ENCODE measurements at regions not wholly inside any gene's neighbourhood (a gene's known extent, or its start where the extent isn't known, plus 50 kb on each side); places are given as distances from the start of the nearest gene placed in this dataset.

- H3K27me3 ChIP-seq (ENCODE audit: control insufficient read depth in 3 of 3, insufficient read depth in 3 of 3, low read length in 3 of 3), result no peaks in the 10 kb centered on the region
- no peaks in the 10 kb centered on the region for H3K36me3 ChIP-seq (ENCODE audit: control insufficient read depth in 3 of 3, insufficient read depth in 3 of 3, low read length in 3 of 3)
- no peaks in the 10 kb centered on the region for H3K4me1 ChIP-seq (ENCODE audit: control insufficient read depth in 3 of 3, insufficient read depth in 3 of 3, low read length in 3 of 3)
- H3K9ac ChIP-seq (ENCODE audit: low read depth in 1 of 3, low read length in 3 of 3), result no peak overlapping the region
- H3K27ac ChIP-seq (ENCODE audit: low read depth, low read length), result no peak overlapping the region
- no peak overlapping the region for H3K4me3 ChIP-seq (ENCODE audit: low read length in 3 of 3)
- no peaks in the 10 kb centered on the region for H3K9me3 ChIP-seq (ENCODE audit: control insufficient read depth in 3 of 3, low read length in 3 of 3)
Measured at GRCh38 chr1:189152685-189153084, 1325.0 kb downstream of the BRINP3 start.

GRCh38 chr1:189158155-189158554 is 1319.5 kb downstream of the BRINP3 start:
- no peaks in the 10 kb centered on the region for H3K4me1 ChIP-seq (ENCODE audit: control insufficient read depth in 3 of 3, insufficient read depth in 3 of 3, low read length in 3 of 3)
- H3K4me3 ChIP-seq (ENCODE audit: low read length in 3 of 3), result no peak overlapping the region
- H3K27me3 ChIP-seq (ENCODE audit: control insufficient read depth in 3 of 3, insufficient read depth in 3 of 3, low read length in 3 of 3), result no peaks in the 10 kb centered on the region
- no peaks in the 10 kb centered on the region for H3K9me3 ChIP-seq (ENCODE audit: control insufficient read depth in 3 of 3, low read length in 3 of 3)
- no peaks in the 10 kb centered on the region for H3K36me3 ChIP-seq (ENCODE audit: control insufficient read depth in 3 of 3, insufficient read depth in 3 of 3, low read length in 3 of 3)
- no peak overlapping the region for H3K27ac ChIP-seq (ENCODE audit: low read depth, low read length)
- no peak overlapping the region for H3K9ac ChIP-seq (ENCODE audit: low read depth in 1 of 3, low read length in 3 of 3)

GRCh38 chr1:189175889-189176288 is 1301.8 kb downstream of the BRINP3 start:
- Histone ChIP-seq H3K27me3 (ENCODE audit: control insufficient read depth in 3 of 3, insufficient read depth in 3 of 3, low read length in 3 of 3) (no peaks in the 10 kb centered on the region), H3K4me1 (ENCODE audit: control insufficient read depth in 3 of 3, insufficient read depth in 3 of 3, low read length in 3 of 3) (no peaks in the 10 kb centered on the region), H3K9me3 (ENCODE audit: control insufficient read depth in 3 of 3, low read length in 3 of 3) (peaks cover 0 to 3% (median 0%) of the 10 kb centered on the region in 3 donors), H3K9ac (ENCODE audit: low read depth in 1 of 3, low read length in 3 of 3) (no peak overlapping the region), H3K36me3 (ENCODE audit: control insufficient read depth in 3 of 3, insufficient read depth in 3 of 3, low read length in 3 of 3) (no peaks in the 10 kb centered on the region), H3K4me3 (ENCODE audit: low read length in 3 of 3) (no peak overlapping the region), H3K27ac (ENCODE audit: low read depth, low read length) (no peak overlapping the region)

- no peak overlapping the region for H3K27ac ChIP-seq (ENCODE audit: low read depth, low read length)
- H3K36me3 ChIP-seq (ENCODE audit: control insufficient read depth in 3 of 3, insufficient read depth in 3 of 3, low read length in 3 of 3), result no peaks in the 10 kb centered on the region
- no peaks in the 10 kb centered on the region for H3K9me3 ChIP-seq (ENCODE audit: control insufficient read depth in 3 of 3, low read length in 3 of 3)
- H3K4me3 ChIP-seq (ENCODE audit: low read length in 3 of 3), result no peak overlapping the region
- no peaks in the 10 kb centered on the region for H3K4me1 ChIP-seq (ENCODE audit: control insufficient read depth in 3 of 3, insufficient read depth in 3 of 3, low read length in 3 of 3)
- H3K27me3 ChIP-seq (ENCODE audit: control insufficient read depth in 3 of 3, insufficient read depth in 3 of 3, low read length in 3 of 3), result no peaks in the 10 kb centered on the region
- no peak overlapping the region for H3K9ac ChIP-seq (ENCODE audit: low read depth in 1 of 3, low read length in 3 of 3)
Measured at GRCh38 chr1:189180057-189180456, 1297.6 kb downstream of the BRINP3 start.

GRCh38 chr1:189185097-189185496 is 1292.6 kb downstream of the BRINP3 start:
- no peaks in the 10 kb centered on the region for H3K36me3 ChIP-seq (ENCODE audit: control insufficient read depth in 3 of 3, insufficient read depth in 3 of 3, low read length in 3 of 3)
- no peaks in the 10 kb centered on the region for H3K4me1 ChIP-seq (ENCODE audit: control insufficient read depth in 3 of 3, insufficient read depth in 3 of 3, low read length in 3 of 3)
- no peaks in the 10 kb centered on the region for H3K27me3 ChIP-seq (ENCODE audit: control insufficient read depth in 3 of 3, insufficient read depth in 3 of 3, low read length in 3 of 3)
- H3K9ac ChIP-seq (ENCODE audit: low read depth in 1 of 3, low read length in 3 of 3), result no peak overlapping the region
- H3K4me3 ChIP-seq (ENCODE audit: low read length in 3 of 3), result no peak overlapping the region
- no peaks in the 10 kb centered on the region for H3K9me3 ChIP-seq (ENCODE audit: control insufficient read depth in 3 of 3, low read length in 3 of 3)
- no peak overlapping the region for H3K27ac ChIP-seq (ENCODE audit: low read depth, low read length)

GRCh38 chr1:189192741-189193520 is 1284.7 kb downstream of the BRINP3 start:
- no peaks in the 10 kb centered on the region for H3K4me1 ChIP-seq (ENCODE audit: control insufficient read depth in 3 of 3, insufficient read depth in 3 of 3, low read length in 3 of 3)

GRCh38 chr1:189205863-189206262 is 1271.8 kb downstream of the BRINP3 start:
- Histone ChIP-seq H3K27ac (ENCODE audit: low read depth, low read length) (no peak overlapping the region), H3K9me3 (ENCODE audit: control insufficient read depth in 3 of 3, low read length in 3 of 3) (no peaks in the 10 kb centered on the region), H3K9ac (ENCODE audit: low read depth in 1 of 3, low read length in 3 of 3) (no peak overlapping the region), H3K36me3 (ENCODE audit: control insufficient read depth in 3 of 3, insufficient read depth in 3 of 3, low read length in 3 of 3) (no peaks in the 10 kb centered on the region), H3K4me1 (ENCODE audit: control insufficient read depth in 3 of 3, insufficient read depth in 3 of 3, low read length in 3 of 3) (no peaks in the 10 kb centered on the region), H3K27me3 (ENCODE audit: control insufficient read depth in 3 of 3, insufficient read depth in 3 of 3, low read length in 3 of 3) (no peaks in the 10 kb centered on the region), H3K4me3 (ENCODE audit: low read length in 3 of 3) (no peak overlapping the region)

More at GRCh38 chr1:189192741-189193520, 1284.7 kb downstream of the BRINP3 start:
- H3K36me3 ChIP-seq (ENCODE audit: control insufficient read depth in 3 of 3, insufficient read depth in 3 of 3, low read length in 3 of 3), result no peaks in the 10 kb centered on the region
- H3K9ac ChIP-seq (ENCODE audit: low read depth in 1 of 3, low read length in 3 of 3), result no peak overlapping the region
- no peaks in the 10 kb centered on the region for H3K9me3 ChIP-seq (ENCODE audit: control insufficient read depth in 3 of 3, low read length in 3 of 3)
- H3K27me3 ChIP-seq (ENCODE audit: control insufficient read depth in 3 of 3, insufficient read depth in 3 of 3, low read length in 3 of 3), result no peaks in the 10 kb centered on the region
- H3K4me3 ChIP-seq (ENCODE audit: low read length in 3 of 3), result no peak overlapping the region
- H3K27ac ChIP-seq (ENCODE audit: low read depth, low read length), result no peak overlapping the region

GRCh38 chr1:189206617-189207016 is 1271.0 kb downstream of the BRINP3 start:
- no peaks in the 10 kb centered on the region for H3K27me3 ChIP-seq (ENCODE audit: control insufficient read depth in 3 of 3, insufficient read depth in 3 of 3, low read length in 3 of 3)
- no peaks in the 10 kb centered on the region for H3K36me3 ChIP-seq (ENCODE audit: control insufficient read depth in 3 of 3, insufficient read depth in 3 of 3, low read length in 3 of 3)
- H3K9me3 ChIP-seq (ENCODE audit: control insufficient read depth in 3 of 3, low read length in 3 of 3), result no peaks in the 10 kb centered on the region
- H3K27ac ChIP-seq (ENCODE audit: low read depth, low read length), result no peak overlapping the region
- no peak overlapping the region for H3K9ac ChIP-seq (ENCODE audit: low read depth in 1 of 3, low read length in 3 of 3)
- H3K4me3 ChIP-seq (ENCODE audit: low read length in 3 of 3), result no peak overlapping the region
- no peaks in the 10 kb centered on the region for H3K4me1 ChIP-seq (ENCODE audit: control insufficient read depth in 3 of 3, insufficient read depth in 3 of 3, low read length in 3 of 3)

GRCh38 chr1:189211742-189212141 is 1265.9 kb downstream of the BRINP3 start:
- Histone ChIP-seq H3K9ac (ENCODE audit: low read depth in 1 of 3, low read length in 3 of 3) (no peak overlapping the region), H3K9me3 (ENCODE audit: control insufficient read depth in 3 of 3, low read length in 3 of 3) (no peaks in the 10 kb centered on the region), H3K27me3 (ENCODE audit: control insufficient read depth in 3 of 3, insufficient read depth in 3 of 3, low read length in 3 of 3) (no peaks in the 10 kb centered on the region), H3K4me1 (ENCODE audit: control insufficient read depth in 3 of 3, insufficient read depth in 3 of 3, low read length in 3 of 3) (no peaks in the 10 kb centered on the region), H3K4me3 (ENCODE audit: low read length in 3 of 3) (no peak overlapping the region), H3K27ac (ENCODE audit: low read depth, low read length) (no peak overlapping the region), H3K36me3 (ENCODE audit: control insufficient read depth in 3 of 3, insufficient read depth in 3 of 3, low read length in 3 of 3) (no peaks in the 10 kb centered on the region)

GRCh38 chr1:189212606-189213005 is 1265.1 kb downstream of the BRINP3 start:
- H3K27me3 ChIP-seq (ENCODE audit: control insufficient read depth in 3 of 3, insufficient read depth in 3 of 3, low read length in 3 of 3), result no peaks in the 10 kb centered on the region
- H3K4me3 ChIP-seq (ENCODE audit: low read length in 3 of 3), result no peak overlapping the region
- no peaks in the 10 kb centered on the region for H3K36me3 ChIP-seq (ENCODE audit: control insufficient read depth in 3 of 3, insufficient read depth in 3 of 3, low read length in 3 of 3)
- no peaks in the 10 kb centered on the region for H3K4me1 ChIP-seq (ENCODE audit: control insufficient read depth in 3 of 3, insufficient read depth in 3 of 3, low read length in 3 of 3)
- no peaks in the 10 kb centered on the region for H3K9me3 ChIP-seq (ENCODE audit: control insufficient read depth in 3 of 3, low read length in 3 of 3)
- H3K9ac ChIP-seq (ENCODE audit: low read depth in 1 of 3, low read length in 3 of 3), result no peak overlapping the region
- no peak overlapping the region for H3K27ac ChIP-seq (ENCODE audit: low read depth, low read length)

Data from skeletal muscle tissue (tissue), 3 donors.